GM23338 (cell line): ENCODE measurements at regions not wholly inside any gene's neighbourhood (a gene's known extent, or its start where the extent isn't known, plus 50 kb on each side); places are given as distances from the start of the nearest gene placed in this dataset.

Experiments
- ATAC-seq: fragments of 200-7000 bp; cut with Tn5 transposase; 3 replicates; pipeline ENCODE4 v1.9.1; 2020
- DNase-seq: peaks from one replicate; pipeline ENCODE4 v3.0.0-alpha.2; 2015; ENCODE audit warnings: low spot score
- H2AFZ ChIP-seq: fragments of 200-600 bp; sonication (generic); 2 replicates; pipeline ENCODE4 v1.8.0; 2016; ENCODE audit warnings: antibody characterized with exemption, mild to moderate bottlenecking, moderate library complexity
- H3F3A ChIP-seq: fragments of 200-600 bp; sonication (generic); replicated peaks from 2 replicates; pipeline ENCODE4 v1.8.0; 2017; ENCODE audit warnings: antibody characterized with exemption, mixed run types, low read depth
- H3K27ac ChIP-seq: fragments of 200-600 bp; sonication (generic); 2 replicates; pipeline ENCODE4 v1.6.1; 2016; ENCODE audit warnings: low read depth
- H3K27me3 ChIP-seq: fragments of 200-600 bp; sonication (generic); 2 replicates; pipeline ENCODE4 v1.8.0; 2016; ENCODE audit warnings: mild to moderate bottlenecking, mixed run types, moderate library complexity; ENCODE audit not compliant: insufficient read depth
- H3K36me3 ChIP-seq: fragments of 200-600 bp; sonication (generic); 2 replicates; pipeline ENCODE4 v1.8.0; 2016; ENCODE audit warnings: mild to moderate bottlenecking; ENCODE audit not compliant: insufficient read depth
- H3K4me1 ChIP-seq: fragments of 200-600 bp; sonication (generic); 2 replicates; pipeline ENCODE4 v1.8.0; 2016; ENCODE audit warnings: mild to moderate bottlenecking, moderate library complexity; ENCODE audit not compliant: insufficient read depth
- H3K4me2 ChIP-seq: fragments of 200-600 bp; sonication (generic); 2 replicates; pipeline ENCODE4 v1.7.1; 2017; ENCODE audit warnings: mixed run types
- H3K4me3 ChIP-seq: fragments of 200-600 bp; sonication (generic); 2 replicates; pipeline ENCODE4 v1.6.1; 2016; ENCODE audit warnings: mixed run types
- H3K79me2 ChIP-seq: fragments of 200-600 bp; sonication (generic); replicated peaks from 2 replicates; pipeline ENCODE4 v1.8.0; 2017; ENCODE audit warnings: mild to moderate bottlenecking; ENCODE audit not compliant: insufficient read depth
- H3K9me2 ChIP-seq: fragments of 200-600 bp; sonication (generic); 2 replicates; pipeline ENCODE4 v1.8.0; 2017; ENCODE audit not compliant: insufficient read depth
- H4K20me1 ChIP-seq: fragments of 200-600 bp; sonication (generic); replicated peaks from 2 replicates; pipeline ENCODE4 v1.8.0; 2017; ENCODE audit warnings: mild to moderate bottlenecking; ENCODE audit not compliant: insufficient read depth
- H3K27ac Mint-ChIP-seq: 2 replicates; pipeline ENCODE4 v1.8.0; 2020; ENCODE audit warnings: inconsistent platforms, mild to moderate bottlenecking, moderate library complexity, mixed read lengths
- H3K27me3 Mint-ChIP-seq: 3 replicates; pipeline ENCODE4 v1.8.0; 2022; ENCODE audit warnings: low read depth, mild to moderate bottlenecking, moderate library complexity, mixed read lengths, inconsistent platforms; ENCODE audit not compliant: insufficient read depth, poor library complexity
- H3K36me3 Mint-ChIP-seq: 3 replicates; pipeline ENCODE4 v1.8.0; 2021; ENCODE audit warnings: low read depth, mild to moderate bottlenecking, inconsistent platforms, moderate library complexity, mixed read lengths
- H3K4me1 Mint-ChIP-seq: 3 replicates; pipeline ENCODE4 v1.8.0; 2020; ENCODE audit warnings: mild to moderate bottlenecking, inconsistent platforms, mixed read lengths
- H3K4me3 Mint-ChIP-seq: 3 replicates; pipeline ENCODE4 v1.8.0; 2021; ENCODE audit warnings: moderate library complexity, mild to moderate bottlenecking, inconsistent platforms, mixed read lengths
- H3K9me3 Mint-ChIP-seq: 3 replicates; pipeline ENCODE4 v1.8.0; 2020; ENCODE audit warnings: moderate library complexity, mild to moderate bottlenecking, inconsistent platforms, mixed read lengths
- CREB1 ChIP-seq: fragments of 250-450 bp; sonication (Bioruptor Pico); IDR thresholded peaks from 2 replicates; pipeline ENCODE4 v1.5.0; 2020; ENCODE audit warnings: low read depth, mild to moderate bottlenecking, moderate library complexity
- CTCF ChIP-seq, 2 experiments: fragments of 200-600 bp in 1 of 2; sonication (generic) in 1 of 2; conservative IDR thresholded peaks; 2 replicates each; pipeline versions ENCODE4 v1.5.1 to v1.6.1; 2016 to 2017; ENCODE audit warnings: antibody characterized with exemption in 2 of 2, low read depth in 2 of 2, mild to moderate bottlenecking in 2 of 2, moderate library complexity in 1 of 2
- ETS1 ChIP-seq: IDR thresholded peaks from 2 replicates; pipeline ENCODE4 v1.6.1; 2016; ENCODE audit warnings: antibody characterized with exemption
- EZH2 ChIP-seq: fragments of 200-600 bp; sonication (generic); IDR thresholded peaks from one replicate; pipeline ENCODE4 v1.8.0; 2017; ENCODE audit warnings: antibody characterized with exemption, mild to moderate bottlenecking, low read depth; ENCODE audit not compliant: unreplicated experiment
- EZH2phosphoT487 ChIP-seq: fragments of 200-600 bp; sonication (generic); IDR thresholded peaks from one replicate; pipeline ENCODE4 v1.8.1; 2018; ENCODE audit warnings: antibody characterized with exemption; ENCODE audit not compliant: unreplicated experiment
- JUNB ChIP-seq: IDR thresholded peaks from one replicate; pipeline ENCODE4 v1.6.1; 2016; ENCODE audit warnings: antibody characterized with exemption; ENCODE audit not compliant: unreplicated experiment
- NANOG ChIP-seq: IDR thresholded peaks from 2 replicates; pipeline ENCODE4 v1.6.1; 2016; ENCODE audit warnings: antibody characterized with exemption, borderline replicate concordance
- POLR2AphosphoS5 ChIP-seq: IDR thresholded peaks from 2 replicates; pipeline ENCODE4 v1.6.1; 2016; ENCODE audit warnings: antibody characterized with exemption, low read depth
- REST ChIP-seq: IDR thresholded peaks from one replicate; pipeline ENCODE4 v1.6.1; 2018; ENCODE audit warnings: antibody characterized with exemption; ENCODE audit not compliant: unreplicated experiment
- STAT1 ChIP-seq: IDR thresholded peaks from one replicate; pipeline ENCODE4 v1.6.1; 2016; ENCODE audit warnings: antibody characterized with exemption; ENCODE audit not compliant: unreplicated experiment
- ZNF114 ChIP-seq: fragments of 250-450 bp; sonication (Bioruptor Pico); IDR thresholded peaks from 2 replicates; pipeline ENCODE4 v1.5.0; 2020; ENCODE audit warnings: mild to moderate bottlenecking, moderate library complexity
- ZNF331 ChIP-seq: fragments of 250-450 bp; sonication (Bioruptor Pico); IDR thresholded peaks from 2 replicates; pipeline ENCODE4 v1.5.0; 2020; ENCODE audit warnings: low read depth, mild to moderate bottlenecking, moderate library complexity
- ZNF462 ChIP-seq: fragments of 250-450 bp; sonication (Bioruptor Pico); IDR thresholded peaks from 2 replicates; pipeline ENCODE4 v1.5.0; 2020; ENCODE audit warnings: mild to moderate bottlenecking, moderate library complexity

GRCh38 chr4:173763389-173763788 is 233.4 kb upstream of the HAND2 start:
- no peaks in the 10 kb centered on the region for H4K20me1 ChIP-seq
- TF ChIP-seq EZH2 = no peak
- no peak for TF ChIP-seq CREB1 (CRISPR knock-in tag)
- TF ChIP-seq ZNF462 (CRISPR knock-in tag) = no peak
- no peak for TF ChIP-seq POLR2AphosphoS5
- TF ChIP-seq ZNF331 (CRISPR knock-in tag) = no peak
- no peak for TF ChIP-seq CTCF (conservative IDR thresholded peaks at IDR 0.05; ENCODE audit: low read depth in 2 of 2)
- no peak for TF ChIP-seq EZH2phosphoT487
- no peak for TF ChIP-seq NANOG
- no peak for TF ChIP-seq REST
- TF ChIP-seq ZNF114 (CRISPR knock-in tag) = no peak
- TF ChIP-seq ETS1 = no peak
- no peak for TF ChIP-seq STAT1
- TF ChIP-seq JUNB = no peak
- H3K4me1 Mint-ChIP-seq = no peaks in the 10 kb centered on the region
- no peak overlapping the region for H3K27ac ChIP-seq
- H3K4me3 Mint-ChIP-seq = no peak overlapping the region
- no peaks in the 10 kb centered on the region for H3K79me2 ChIP-seq
- H3K36me3 ChIP-seq = no peaks in the 10 kb centered on the region
- DNase-seq (no peak), ATAC-seq (no peak)
- H3K36me3 Mint-ChIP-seq = no peaks in the 10 kb centered on the region
- H3K27me3 Mint-ChIP-seq = no peaks in the 10 kb centered on the region
- H3F3A ChIP-seq = no peaks in the 10 kb centered on the region
- H2AFZ ChIP-seq = peak overlapping the region; percentile 19; the same call in 1 of the 2 replicates
- no peaks in the 10 kb centered on the region for H3K27me3 ChIP-seq
- no peak overlapping the region for H3K27ac Mint-ChIP-seq
- H3K4me1 ChIP-seq = no peaks in the 10 kb centered on the region
- H3K9me3 Mint-ChIP-seq = no peaks in the 10 kb centered on the region
- 0 out of 2 replicates have a peak, but pooled peaks cover 3% of the 10 kb centered on the region for H3K9me2 ChIP-seq
- no peak overlapping the region for H3K4me3 ChIP-seq
- H3K4me2 ChIP-seq = no peak overlapping the region
